Forelimb muscle (tissue), 1 donor: ENCODE measurements at regions not wholly inside any gene's neighbourhood (a gene's known extent, or its start where the extent isn't known, plus 50 kb on each side); places are given as distances from the start of the nearest gene placed in this dataset.

ENCODE experiments used
- DNase-seq: peaks from one replicate; pipeline ENCODE4 v3.0.0-alpha.2; 2013; ENCODE audit warnings: low read depth

DNA sequence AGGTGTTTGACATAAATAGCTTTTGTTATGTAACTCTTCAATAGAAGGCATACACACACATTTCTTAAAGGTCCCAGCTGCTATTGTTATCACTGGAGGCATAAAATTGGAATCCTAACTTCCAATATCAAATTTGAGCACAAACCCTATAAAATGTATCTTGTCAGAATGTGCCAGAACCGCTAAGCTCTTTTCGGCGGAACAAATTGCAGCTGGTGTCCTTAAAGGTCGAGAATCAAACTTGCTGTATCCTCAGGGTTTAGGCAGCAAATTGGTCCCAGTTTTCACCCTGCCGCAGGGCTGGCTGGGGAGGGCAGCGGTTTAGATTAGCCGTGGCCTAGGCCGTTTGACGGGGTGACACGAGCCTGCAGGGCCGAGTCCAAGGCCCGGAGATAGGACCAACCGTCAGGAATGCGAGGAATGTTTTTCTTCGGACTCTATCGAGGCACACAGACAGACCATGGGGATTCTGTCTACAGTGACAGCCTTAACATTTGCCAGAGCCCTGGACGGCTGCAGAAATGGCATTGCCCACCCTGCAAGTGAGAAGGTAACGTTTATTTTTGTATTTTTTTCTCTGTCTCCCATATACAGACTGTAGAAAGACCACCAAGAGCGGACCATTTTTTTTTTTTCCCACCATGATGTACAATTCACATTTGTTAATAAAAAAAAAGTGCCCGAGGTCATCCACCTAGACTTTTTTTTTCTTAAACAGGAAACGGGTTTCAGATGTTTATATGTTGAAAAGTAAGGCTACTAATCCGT, 297.1 kb downstream of the IRF8 start:
- no peak for DNase-seq

DNA sequence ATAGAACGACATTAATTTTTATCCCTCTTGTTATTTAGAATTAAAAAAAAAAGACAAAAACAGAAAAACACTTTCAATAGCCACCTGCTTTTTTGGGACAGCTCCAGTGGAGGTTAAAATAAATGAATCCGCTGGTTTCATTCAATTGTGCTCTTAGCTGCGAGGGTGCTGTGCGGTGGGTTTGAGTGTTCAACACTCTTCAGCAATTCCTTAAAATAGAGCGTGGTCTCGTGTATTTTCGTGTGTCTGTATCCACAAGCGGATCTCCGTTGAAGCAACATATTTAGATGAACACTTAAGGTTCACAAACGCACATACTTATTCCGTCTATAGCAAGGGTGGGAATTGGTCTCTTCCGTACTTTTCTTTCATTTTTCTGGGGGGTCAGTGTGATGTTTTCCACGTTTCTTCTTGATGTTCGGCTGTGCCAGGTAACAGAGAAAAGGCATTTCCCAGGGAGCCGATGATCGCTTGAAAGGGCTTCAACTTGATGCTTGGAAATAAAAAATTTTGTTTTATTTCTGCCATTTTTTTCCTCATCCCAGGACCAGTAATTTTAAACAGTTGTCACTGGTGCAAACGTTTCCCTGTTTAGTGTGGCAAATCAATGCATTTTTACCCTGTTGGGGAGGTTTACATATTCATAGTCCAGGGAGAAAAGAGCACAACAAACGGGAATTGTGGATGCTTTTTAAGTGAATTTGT, 297.9 kb downstream of the IRF8 start:
- DNase-seq, result no peak

DNA sequence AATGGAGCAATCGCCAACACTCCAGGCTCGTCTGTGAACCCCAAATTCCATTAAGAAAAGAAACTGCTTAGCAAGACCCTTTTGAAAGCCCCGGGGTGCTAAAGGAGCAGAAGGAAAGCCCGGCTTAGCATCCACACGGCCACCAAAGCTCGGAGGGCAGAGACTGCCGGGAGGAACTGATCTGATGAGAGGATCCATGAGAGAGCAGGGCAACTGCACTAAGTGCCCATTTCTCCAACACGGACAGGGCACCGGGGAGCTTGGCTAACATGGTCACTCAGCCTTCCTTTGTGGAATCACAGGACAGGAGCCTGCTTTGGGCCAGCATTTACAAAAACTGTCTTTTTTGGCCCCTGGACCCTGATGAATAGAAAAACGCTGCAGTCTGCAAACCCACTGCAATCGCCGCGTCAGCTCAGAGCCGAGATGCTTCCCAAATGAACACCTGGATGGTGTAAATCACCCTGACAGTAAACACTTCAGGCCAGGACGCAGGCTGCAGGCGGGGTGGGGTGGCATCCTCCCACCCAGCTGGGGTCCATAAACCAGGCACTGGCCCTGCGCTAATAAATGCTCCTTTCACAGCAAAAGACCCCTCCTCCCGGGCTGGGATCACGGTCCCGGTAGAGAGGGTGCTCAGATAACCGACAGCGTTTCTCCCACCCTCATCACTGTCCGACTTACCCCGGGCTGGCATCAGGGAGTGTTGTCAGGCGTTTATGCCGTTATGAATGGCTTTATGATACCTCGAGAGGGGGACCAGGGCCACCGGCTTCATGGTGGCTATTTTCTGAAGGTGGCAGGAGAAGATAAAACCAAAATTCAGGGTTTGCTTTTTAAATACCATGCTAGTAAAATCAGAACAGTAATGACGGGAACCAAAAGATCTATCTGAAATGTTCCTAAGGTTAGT, 299.5 kb downstream of the IRF8 start:
- no peak for DNase-seq

DNA sequence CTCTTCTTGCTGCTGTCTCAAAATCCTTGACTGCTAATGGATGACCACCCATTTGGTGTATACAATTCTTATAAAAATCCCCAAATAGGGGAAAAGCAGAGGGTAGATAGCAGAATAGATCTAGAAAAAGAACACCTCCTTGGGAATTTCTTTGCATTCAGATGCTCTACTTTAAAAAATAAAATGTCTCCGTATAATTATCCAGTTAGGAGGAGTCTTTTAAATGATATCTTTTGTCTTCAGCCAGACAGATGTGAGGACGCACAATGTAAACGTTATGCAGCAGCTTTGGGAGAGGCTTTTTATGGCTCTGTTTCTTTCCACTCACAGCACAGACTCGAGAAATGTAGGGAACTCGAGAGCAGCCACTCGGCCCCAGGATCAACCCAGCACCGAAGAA, 300.2 kb downstream of the IRF8 start:
- no peak for DNase-seq

DNA sequence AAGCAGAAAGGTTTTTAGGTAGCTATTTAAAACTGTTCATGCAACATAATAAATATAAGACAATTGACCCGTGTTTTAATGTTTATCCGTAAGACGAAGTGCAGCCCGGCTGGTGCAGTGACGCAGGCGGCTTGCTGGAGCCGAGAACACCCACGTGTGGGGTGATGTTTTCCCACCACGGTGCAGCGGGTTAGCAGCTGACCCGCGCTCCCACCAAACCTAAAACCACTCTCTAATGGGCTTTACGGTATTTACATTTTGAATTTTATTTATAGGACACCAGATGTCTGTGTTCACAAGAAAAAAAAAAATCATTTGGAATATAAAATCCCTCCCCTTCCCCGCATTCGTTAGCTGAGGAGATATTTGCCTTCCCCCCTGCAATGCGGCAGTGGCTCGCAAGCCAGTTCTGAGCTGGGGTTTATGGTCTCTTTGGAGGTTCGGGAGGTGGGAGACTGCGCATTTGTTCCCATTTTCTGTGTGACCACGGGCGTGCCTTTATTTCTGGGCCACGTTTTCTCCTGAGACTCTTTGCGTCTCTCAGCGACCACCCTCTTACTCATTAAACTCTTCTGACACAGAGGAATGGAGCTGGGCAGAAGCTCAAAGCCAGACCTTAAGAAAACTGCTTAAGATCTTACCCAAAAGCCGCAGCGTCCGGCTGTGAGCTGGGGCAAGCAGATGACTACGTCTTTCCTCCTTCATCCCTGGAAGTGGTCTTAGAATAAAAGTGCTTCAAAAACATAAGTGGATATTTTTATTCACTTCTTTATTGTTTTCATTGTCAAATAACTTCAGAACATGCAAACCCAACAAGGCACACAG, 301.1 kb downstream of the IRF8 start:
- no peak for DNase-seq

DNA sequence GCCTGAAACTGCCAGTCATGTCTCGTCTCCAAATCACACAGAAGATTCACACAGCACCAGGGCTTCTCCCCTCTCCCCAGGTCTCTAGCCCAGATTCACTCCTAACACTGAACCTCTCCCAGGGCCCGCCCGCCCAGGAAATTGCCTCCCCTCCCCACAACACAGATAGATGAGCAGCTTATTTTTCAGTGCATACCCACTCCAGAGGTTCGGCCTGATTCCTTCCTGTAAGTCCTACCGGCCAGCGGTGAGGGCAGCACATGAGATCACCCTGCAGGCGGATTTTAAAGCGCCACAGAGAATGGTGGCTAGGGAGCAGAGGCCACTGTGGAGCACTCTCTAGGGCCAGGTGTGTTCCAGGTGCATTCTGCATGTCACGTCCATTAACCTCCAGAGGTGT, 301.8 kb downstream of the IRF8 start:
- no peak for DNase-seq

DNA sequence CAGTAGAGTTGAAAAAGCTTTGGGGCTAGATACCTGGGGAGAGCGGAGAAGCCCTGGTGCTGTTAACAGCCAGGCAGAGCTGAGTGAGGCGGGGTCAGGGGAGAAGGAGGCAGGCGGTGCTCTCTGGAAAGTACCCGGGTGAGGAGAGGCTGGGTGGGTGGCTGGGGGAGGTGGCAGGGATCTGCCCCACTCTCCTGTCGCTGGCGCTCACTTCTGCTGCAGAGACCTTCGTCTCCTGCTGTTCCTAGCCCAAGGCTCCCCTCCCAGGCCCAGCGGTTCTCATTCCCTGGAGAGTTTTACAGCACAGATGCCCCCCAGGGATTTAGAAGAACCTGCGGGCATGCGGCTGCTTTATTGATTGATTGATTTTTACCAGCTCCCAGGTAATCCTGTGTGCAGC, 302.8 kb downstream of the IRF8 start:
- DNase-seq, result no peak

DNA sequence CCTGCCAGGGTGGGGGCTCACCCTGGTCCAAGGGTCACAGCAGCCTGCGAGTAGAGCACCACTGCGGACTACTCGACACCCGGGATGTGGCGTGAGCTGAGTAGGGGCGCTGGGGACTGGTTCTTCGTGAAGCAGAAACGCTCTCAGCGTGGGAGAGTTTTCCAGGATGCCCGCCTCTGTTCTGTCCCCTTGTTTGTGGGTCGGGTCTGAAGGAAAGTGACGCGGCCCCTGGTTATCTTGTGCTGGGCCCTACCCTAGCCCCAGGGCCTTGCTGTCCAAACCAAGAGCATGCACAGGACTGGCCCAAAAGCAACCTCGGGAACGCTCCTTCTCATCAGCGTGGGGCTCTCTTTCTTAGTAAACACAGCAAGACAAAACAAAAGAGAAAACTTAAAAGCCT, 303.3 kb downstream of the IRF8 start:
- DNase-seq, result no peak

DNA sequence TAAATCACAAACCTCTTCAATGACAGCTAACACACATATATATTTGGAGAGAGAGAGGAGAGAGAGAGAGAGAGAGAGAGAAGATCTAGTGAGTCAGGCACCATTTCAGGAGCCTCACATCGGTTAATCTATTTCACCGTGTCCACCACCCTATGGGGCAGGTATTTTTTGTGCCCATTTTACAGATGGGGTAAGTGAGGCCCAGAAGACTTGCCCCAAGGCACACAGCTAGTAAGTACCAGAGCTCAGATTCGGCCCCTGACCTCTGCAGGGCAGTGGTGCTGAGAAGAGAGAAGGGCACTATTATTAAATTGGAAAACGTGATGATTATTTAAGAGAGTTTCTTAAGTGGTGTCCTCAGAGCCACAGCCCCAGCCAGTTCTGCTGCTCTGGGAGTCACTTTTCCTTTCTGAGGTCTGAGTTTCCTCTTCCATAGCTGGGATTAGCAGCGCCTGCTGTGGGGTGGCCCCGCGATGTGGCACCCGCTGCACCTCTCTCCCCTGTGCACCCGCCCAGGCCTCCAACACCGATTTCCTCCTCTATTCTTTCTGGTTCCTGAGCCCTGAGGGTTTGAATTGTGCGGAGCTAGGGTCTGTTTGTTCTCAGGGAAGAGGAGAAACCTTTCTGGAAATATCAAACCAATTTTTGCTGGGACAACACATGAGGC, 303.9 kb downstream of the IRF8 start:
- DNase-seq, result no peak

DNA sequence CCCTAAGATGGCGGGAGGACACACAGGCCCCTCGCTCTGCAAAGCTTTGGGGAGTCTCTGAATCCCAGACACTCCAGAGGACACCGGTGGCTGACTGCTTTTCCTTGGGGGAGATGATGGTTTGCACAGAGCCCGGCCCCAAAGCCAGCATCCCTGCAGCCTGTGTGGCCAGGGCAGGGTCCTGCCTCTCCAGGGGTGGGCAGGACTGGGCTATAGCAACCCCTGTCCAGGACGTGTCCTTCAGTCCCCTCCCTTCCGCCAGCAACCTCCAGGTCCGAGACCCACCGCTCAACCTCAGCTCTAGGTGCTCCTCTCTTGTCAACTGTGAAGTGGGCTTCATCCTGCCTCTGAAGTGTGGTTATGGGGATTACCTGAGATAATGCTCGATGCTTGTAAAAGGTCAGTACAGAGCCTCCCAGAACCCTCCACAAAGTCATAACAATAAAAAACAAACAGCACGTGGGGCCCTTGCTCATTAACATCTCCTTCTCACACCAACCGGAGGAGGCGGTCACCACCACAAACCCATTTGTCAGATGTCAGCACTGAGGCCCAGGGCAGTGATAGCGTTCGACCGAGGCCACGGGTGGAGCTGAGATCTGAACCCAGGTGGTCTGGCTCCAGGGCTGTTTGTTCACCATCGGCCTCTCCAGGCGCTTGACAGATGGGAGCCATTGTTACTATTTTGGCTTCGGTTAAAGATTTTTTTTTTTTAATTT, 304.8 kb downstream of the IRF8 start:
- DNase-seq, result no peak

DNA sequence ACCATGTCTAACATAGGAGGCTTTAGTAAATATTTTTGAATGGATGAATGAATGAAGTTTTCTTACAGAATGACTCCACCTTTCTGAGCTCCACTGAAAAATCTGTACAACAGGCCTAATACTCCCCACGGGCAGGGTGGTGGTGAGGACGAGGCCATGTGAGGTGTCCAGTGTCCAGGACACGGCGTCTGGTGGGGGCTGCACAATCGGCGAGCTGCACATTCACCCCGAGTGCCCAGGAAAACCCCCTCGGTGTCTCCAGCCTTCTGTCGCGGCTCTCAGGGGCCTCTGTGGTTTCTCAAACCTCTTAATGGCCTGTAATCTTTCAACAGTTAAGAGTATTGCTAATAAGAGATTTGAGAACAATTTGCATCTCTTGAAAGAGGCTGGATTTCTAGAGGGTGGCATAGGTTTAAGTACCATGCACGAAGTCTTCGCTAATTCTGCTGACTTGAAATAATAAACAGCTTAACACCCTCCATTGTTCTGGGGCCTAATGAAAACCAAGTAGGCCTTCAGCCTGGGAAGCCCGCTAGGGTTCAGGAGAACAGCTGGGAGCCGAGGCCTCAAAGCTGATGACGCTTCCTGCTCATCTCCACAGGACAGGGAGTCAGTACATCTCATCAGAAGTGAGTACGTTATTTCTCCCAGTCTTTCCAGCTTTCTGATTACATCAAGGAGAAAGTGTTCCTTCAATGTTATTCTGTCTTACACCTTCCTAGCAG, 304.6 kb upstream of the FOXF1 start:
- no peak for DNase-seq

DNA sequence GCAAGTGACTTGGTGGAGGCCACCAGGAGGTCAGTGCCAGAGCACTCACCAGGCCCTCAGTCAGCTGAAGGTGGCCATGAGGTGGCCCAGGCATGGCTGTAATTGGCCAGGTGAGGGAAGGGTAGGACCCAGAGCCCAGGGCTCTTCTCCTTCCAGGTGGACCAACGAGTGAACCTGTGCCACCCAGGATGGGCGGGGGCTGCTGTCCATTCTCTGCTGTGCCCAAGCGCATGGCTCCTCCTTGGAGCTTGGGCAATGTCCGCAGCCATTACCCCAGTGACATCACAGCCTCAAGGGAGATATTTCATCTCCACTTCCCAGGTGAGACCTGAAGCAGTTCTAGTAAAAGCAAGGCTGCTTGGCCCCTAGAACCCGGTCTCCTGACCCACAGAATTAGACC, 303.0 kb upstream of the FOXF1 start:
- DNase-seq, result no peak

DNA sequence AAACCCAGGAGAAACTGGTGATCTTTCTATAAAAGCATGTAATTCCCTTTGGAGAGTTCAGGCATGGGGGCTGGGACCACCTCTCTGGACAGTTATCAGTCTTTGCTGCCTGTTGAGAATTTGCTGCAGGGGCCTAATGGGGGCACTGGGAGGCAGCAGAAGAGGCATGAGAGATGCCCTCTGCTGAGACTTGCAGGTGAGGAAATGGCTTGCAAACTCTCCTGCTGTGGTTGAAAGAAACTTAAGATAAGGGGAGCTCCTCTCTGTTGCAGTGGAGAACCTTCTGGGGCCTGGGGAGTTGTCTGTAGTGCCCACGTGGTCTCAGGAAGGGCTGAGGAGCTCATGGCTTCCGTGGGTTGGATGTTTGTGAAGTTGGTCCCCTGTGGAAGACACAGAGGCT, 301.1 kb upstream of the FOXF1 start:
- DNase-seq, result no peak

DNA sequence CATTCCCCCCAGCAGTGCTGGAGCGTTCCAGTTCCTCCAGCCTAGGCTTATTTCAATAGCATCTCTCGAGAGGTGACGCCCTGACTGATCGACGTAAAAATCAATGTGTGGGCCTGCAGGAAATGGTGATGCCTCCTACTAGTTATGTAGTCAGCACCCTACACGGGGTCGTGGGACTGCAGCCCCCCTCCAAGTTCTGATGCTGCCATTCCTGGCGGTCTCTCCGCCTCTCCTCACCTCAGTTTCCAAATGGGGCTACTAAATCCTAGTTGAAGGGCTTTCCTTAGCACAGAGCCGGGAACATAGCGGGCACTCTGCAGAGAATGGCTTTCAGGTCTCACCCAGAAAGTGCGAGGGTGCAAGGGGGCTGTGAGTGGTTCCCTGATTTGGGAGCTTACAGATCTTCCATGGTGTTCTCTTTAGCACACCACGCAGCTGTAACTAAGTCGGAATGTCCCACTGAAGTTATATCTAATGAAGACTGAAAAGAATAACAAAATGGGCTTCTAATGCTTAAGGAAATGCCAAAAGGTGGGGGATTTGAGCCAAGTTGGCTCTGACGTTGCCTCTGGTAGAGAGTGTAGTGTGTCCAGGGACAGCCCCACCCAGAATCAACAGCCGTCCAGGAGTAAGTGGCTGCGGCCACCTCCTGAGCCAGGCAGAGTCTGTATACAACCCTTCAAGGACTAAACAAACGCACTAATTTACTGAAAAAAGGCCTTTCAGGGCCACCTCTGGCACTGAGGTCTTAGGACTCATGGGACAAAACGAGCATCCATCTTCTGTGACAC, 299.7 kb upstream of the FOXF1 start:
- no peak for DNase-seq

DNA sequence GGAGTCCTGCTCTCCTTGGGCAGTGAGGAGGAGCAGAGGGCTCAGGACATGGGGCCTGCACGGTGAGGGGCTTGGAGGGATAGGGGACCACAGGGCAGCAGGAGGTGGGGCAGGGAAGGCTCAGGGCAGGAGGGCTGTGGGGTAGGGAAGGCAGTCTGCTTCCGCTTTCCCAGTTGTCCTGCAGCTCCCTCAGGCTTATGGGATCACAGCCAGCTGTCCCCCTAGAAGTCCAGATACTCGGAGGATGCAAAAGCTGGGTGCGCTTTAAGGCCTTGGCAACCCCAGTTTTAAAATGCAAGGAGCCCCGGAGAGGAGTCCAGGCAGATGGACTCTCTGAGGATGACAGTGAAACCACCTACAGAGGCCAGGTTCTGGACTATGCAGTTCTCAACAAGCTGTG, 299.1 kb upstream of the FOXF1 start:
- no peak for DNase-seq

DNA sequence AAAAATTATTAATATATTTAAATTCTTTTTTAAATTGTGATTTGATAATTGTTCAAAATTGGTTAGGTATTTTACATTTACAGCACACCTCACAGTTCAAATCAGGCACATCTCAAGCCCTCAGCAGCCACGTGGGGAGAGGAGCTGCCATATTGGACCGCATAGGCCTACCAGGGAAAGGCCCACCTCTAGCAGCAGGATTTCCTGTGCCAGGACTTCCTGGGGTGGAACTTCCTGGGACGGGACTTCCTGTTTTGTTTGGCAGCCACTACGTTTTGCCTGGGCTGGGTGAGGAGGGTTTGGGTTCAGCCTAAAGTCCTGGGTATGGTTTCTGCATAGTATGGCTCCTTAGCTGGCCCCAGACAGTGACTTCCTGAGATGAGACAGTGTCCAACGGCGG, 298.5 kb upstream of the FOXF1 start:
- DNase-seq, result no peak

DNA sequence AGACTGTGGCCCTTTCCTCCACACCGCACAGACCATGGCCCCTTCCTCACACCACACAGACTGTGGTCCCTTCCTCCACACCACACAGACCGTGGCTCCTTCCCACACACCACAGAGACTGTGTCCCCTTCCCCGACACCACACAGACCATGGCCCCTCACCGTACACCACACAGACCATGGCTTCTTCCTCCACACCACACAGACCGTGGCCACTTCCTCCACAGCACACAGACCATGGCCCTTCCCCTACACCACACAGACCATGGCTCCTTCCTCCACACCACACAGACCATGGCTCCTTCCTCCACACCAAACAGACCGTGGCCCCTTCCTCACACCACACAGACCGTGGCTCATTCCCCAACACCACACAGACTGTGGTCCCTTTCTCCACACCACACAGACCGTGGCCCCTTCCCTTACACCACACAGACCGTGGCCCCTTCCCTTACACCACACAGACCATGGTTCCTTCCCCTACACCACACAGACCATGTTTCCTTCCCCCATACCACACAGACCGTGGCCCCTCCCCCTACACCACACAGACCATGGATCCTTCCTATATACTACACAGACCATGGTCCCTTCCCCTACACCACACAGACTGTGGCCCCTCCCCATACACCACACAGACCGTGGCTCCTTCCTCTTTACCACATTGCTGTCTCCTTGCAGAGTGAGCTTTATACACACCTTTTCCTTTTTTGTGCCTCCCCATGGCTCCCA, 297.5 kb upstream of the FOXF1 start:
- DNase-seq, result no peak
